Kidney tubule cell (primary cell): ENCODE measurements at regions not wholly inside any gene's neighbourhood (a gene's known extent, or its start where the extent isn't known, plus 50 kb on each side); places are given as distances from the start of the nearest gene placed in this dataset.
"Not testable (repeated sequence)": the region's sequence is repeated elsewhere in the genome, so short reads cannot be mapped to it uniquely, and the experiment has no call there.

ENCODE experiments used
- DNase-seq: peaks from one replicate; pipeline ENCODE4 v3.0.0-alpha.2; 2018; ENCODE audit warnings: low spot score

- no peak for DNase-seq
Measured at GRCh38 chr5:74534397-74535129, 106.0 kb downstream of the ENC1 start.

- no peak for DNase-seq
Measured at GRCh38 chr5:74530326-74531050, 110.0 kb downstream of the ENC1 start.

- no peak for DNase-seq
Measured at GRCh38 chr5:74529101-74529500, 111.4 kb downstream of the ENC1 start.

GRCh38 chr5:74526111-74526510 lies 114.4 kb downstream of the ENC1 start:
- no peak for DNase-seq

- not testable (repeated sequence) for DNase-seq
Measured at GRCh38 chr5:74524767-74525166, 115.8 kb downstream of the ENC1 start.

- not testable (repeated sequence) for DNase-seq
Measured at GRCh38 chr5:74523698-74524097, 116.8 kb downstream of the ENC1 start.

- DNase-seq: not testable (repeated sequence)
Measured at GRCh38 chr5:74522838-74523237, 117.7 kb downstream of the ENC1 start.

GRCh38 chr5:74521401-74521800 lies 119.1 kb downstream of the ENC1 start:
- DNase-seq: no peak

- DNase-seq: no peak
Measured at GRCh38 chr5:74519679-74520078, 120.8 kb downstream of the ENC1 start.

- no peak for DNase-seq
Measured at GRCh38 chr5:74519161-74519571, 121.4 kb downstream of the ENC1 start.

GRCh38 chr5:74517700-74518099 lies 122.8 kb downstream of the ENC1 start:
- peak; percentile 66 for DNase-seq

GRCh38 chr5:74516211-74516636 lies 124.3 kb downstream of the ENC1 start:
- DNase-seq: peak; percentile 76

GRCh38 chr5:74514888-74515551 lies 125.5 kb downstream of the ENC1 start:
- no peak for DNase-seq

- not testable (repeated sequence) for DNase-seq
Measured at GRCh38 chr5:74511770-74512169, 128.8 kb downstream of the ENC1 start.

- DNase-seq: no peak
Measured at GRCh38 chr5:74510476-74511075, 130.0 kb downstream of the ENC1 start.

GRCh38 chr5:74507370-74508005 lies 133.0 kb downstream of the ENC1 start:
- DNase-seq: no peak

- no peak for DNase-seq
Measured at GRCh38 chr5:74506119-74506518, 134.4 kb downstream of the ENC1 start.

GRCh38 chr5:74504463-74504862 lies 136.1 kb downstream of the ENC1 start:
- DNase-seq: no peak

GRCh38 chr5:74502479-74502950 lies 138.0 kb downstream of the ENC1 start:
- no peak for DNase-seq

GRCh38 chr5:74501674-74502478 lies 138.7 kb downstream of the ENC1 start:
- DNase-seq: no peak
